ENCODE measurements at regions not wholly inside any gene's neighbourhood (a gene's known extent, or its start where the extent isn't known, plus 50 kb on each side); places are given as distances from the start of the nearest gene placed in this dataset.

DNA sequence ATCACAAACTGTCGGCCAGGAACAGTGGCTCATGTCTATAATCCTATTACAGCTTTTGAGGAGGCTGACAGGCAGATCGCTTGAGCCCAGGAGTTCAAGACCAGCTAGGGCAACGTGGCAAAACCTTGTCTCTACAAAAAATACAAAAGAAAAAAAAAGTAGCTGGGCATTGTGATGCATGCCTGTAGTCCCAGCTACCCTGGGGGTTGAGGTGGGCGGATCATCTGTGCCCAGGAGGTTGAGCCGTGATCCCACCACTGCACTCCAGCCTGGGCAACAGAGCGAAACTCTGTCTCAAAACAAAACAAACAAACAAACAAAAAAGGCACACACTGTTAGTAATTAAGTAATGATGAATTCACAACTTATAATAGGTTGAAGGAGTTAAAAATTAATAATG lies 441.5 kb upstream of the PCDH15 start:
- FAIRE-seq (no peak), DNase-seq (ENCODE audit: low read depth, low spot score) (no peak)
- dilution Hi-C loops (cut with MboI; ENCODE audit: extremely low pct_ligation_motif_present, low sequenced_read_pairs), result no loop called here
- Histone ChIP-seq H3K36me3 (ENCODE audit: control insufficient read depth in 2 of 2, extremely low read depth in 1 of 2, insufficient read depth in 2 of 2, low read length in 2 of 2) (no peaks in the 10 kb centered on the region), H4K20me1 (ENCODE audit: control insufficient read depth, extremely low read depth, insufficient read depth, low read length) (no peaks in the 10 kb centered on the region), H3K9me3 (ENCODE audit: control insufficient read depth, low read depth, low read length) (no peaks in the 10 kb centered on the region), H3K4me2 (ENCODE audit: control insufficient read depth, extremely low read depth, insufficient read depth, low read depth, low read length) (no peak overlapping the region), H3K4me3 (ENCODE audit: control insufficient read depth in 2 of 3, extremely low read depth in 1 of 3, insufficient read depth in 2 of 3, low read depth in 1 of 3, low read length in 3 of 3) (no peak overlapping the region), H3K9me1 (ENCODE audit: control insufficient read depth, extremely low read depth, insufficient read depth, low read length) (no peaks in the 10 kb centered on the region), H3K27ac (ENCODE audit: control insufficient read depth, insufficient read depth, low read length) (no peak overlapping the region), H3K9ac (ENCODE audit: control insufficient read depth, extremely low read depth, insufficient read depth, low read length) (no peak overlapping the region), H3K4me1 (ENCODE audit: control insufficient read depth, extremely low read depth, insufficient read depth, low read length) (no peaks in the 10 kb centered on the region), H2AFZ (ENCODE audit: control insufficient read depth, low read length) (no peak overlapping the region), H3K27me3 (ENCODE audit: control insufficient read depth, extremely low read depth, insufficient read depth, low read length) (no peaks in the 10 kb centered on the region), H3K79me2 (ENCODE audit: control insufficient read depth, insufficient read depth, low read length) (no peaks in the 10 kb centered on the region)
- TF ChIP-seq EZH2 (IDR thresholded peaks at IDR 0.05; ENCODE audit: low read length), result no peak
- TF ChIP-seq, protein P1, sequence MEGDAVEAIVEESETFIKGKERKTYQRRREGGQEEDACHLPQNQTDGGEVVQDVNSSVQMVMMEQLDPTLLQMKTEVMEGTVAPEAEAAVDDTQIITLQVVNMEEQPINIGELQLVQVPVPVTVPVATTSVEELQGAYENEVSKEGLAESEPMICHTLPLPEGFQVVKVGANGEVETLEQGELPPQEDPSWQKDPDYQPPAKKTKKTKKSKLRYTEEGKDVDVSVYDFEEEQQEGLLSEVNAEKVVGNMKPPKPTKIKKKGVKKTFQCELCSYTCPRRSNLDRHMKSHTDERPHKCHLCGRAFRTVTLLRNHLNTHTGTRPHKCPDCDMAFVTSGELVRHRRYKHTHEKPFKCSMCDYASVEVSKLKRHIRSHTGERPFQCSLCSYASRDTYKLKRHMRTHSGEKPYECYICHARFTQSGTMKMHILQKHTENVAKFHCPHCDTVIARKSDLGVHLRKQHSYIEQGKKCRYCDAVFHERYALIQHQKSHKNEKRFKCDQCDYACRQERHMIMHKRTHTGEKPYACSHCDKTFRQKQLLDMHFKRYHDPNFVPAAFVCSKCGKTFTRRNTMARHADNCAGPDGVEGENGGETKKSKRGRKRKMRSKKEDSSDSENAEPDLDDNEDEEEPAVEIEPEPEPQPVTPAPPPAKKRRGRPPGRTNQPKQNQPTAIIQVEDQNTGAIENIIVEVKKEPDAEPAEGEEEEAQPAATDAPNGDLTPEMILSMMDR (optimal IDR thresholded peaks at IDR 0.05 in 1 of 3, IDR thresholded peaks at IDR 0.05 in 1 of 3, conservative IDR thresholded peaks at IDR 0.05 in 1 of 3; ENCODE audit: extremely low read depth in 1 of 3, insufficient read depth in 2 of 3, low read length in 3 of 3), result no peak

DNA sequence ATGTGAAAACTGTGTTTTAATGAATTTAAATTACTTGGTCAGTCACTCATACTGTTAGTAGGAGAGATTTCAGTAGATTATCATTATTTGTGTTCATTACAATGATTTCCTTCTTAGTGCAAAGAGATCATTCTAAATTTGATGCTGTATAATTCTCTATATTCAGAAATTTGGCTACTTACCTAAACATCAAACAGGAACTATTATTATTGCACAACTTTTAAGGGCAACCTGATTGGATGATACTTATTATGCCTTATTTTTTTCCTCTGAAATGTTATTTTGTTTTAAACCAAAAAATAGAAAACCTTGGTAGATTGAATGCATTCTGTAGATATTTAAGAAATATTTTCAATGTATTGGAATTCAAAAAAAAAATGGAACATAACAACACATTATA lies 436.4 kb upstream of the PCDH15 start:
- TF ChIP-seq, protein P1 (optimal IDR thresholded peaks at IDR 0.05 in 1 of 3, IDR thresholded peaks at IDR 0.05 in 1 of 3, conservative IDR thresholded peaks at IDR 0.05 in 1 of 3; ENCODE audit: extremely low read depth in 1 of 3, insufficient read depth in 2 of 3, low read length in 3 of 3), result no peak
- TF ChIP-seq EZH2 (IDR thresholded peaks at IDR 0.05; ENCODE audit: low read length), result no peak
- H3K27me3 ChIP-seq (ENCODE audit: control insufficient read depth, extremely low read depth, insufficient read depth, low read length), result no peaks in the 10 kb centered on the region
- dilution Hi-C loops (cut with MboI; ENCODE audit: extremely low pct_ligation_motif_present, low sequenced_read_pairs), result no loop called here
- H3K4me2 ChIP-seq (ENCODE audit: control insufficient read depth, extremely low read depth, insufficient read depth, low read depth, low read length), result no peak overlapping the region
- no peak for FAIRE-seq
- H3K9me3 ChIP-seq (ENCODE audit: control insufficient read depth, low read depth, low read length), result no peaks in the 10 kb centered on the region
- no peaks in the 10 kb centered on the region for H3K79me2 ChIP-seq (ENCODE audit: control insufficient read depth, insufficient read depth, low read length)
- no peaks in the 10 kb centered on the region for H3K4me1 ChIP-seq (ENCODE audit: control insufficient read depth, extremely low read depth, insufficient read depth, low read length)
- H3K4me3 ChIP-seq (ENCODE audit: control insufficient read depth in 2 of 3, extremely low read depth in 1 of 3, insufficient read depth in 2 of 3, low read depth in 1 of 3, low read length in 3 of 3), result no peak overlapping the region
- no peak overlapping the region for H2AFZ ChIP-seq (ENCODE audit: control insufficient read depth, low read length)
- no peaks in the 10 kb centered on the region for H4K20me1 ChIP-seq (ENCODE audit: control insufficient read depth, extremely low read depth, insufficient read depth, low read length)
- no peak overlapping the region for H3K27ac ChIP-seq (ENCODE audit: control insufficient read depth, insufficient read depth, low read length)
- DNase-seq (ENCODE audit: low read depth, low spot score), result no peak
- H3K9me1 ChIP-seq (ENCODE audit: control insufficient read depth, extremely low read depth, insufficient read depth, low read length), result no peaks in the 10 kb centered on the region
- H3K9ac ChIP-seq (ENCODE audit: control insufficient read depth, extremely low read depth, insufficient read depth, low read length), result no peak overlapping the region
- H3K36me3 ChIP-seq (ENCODE audit: control insufficient read depth in 2 of 2, extremely low read depth in 1 of 2, insufficient read depth in 2 of 2, low read length in 2 of 2), result no peaks in the 10 kb centered on the region
